Stimulated activated CD4-positive, alpha-beta T cell treated with anti-CD3 and anti-CD28 coated beads, Interleukin-1b, Interleukin-23, amount 100 ng/mL, for 48 hours (primary cell): ENCODE measurements at regions not wholly inside any gene's neighbourhood (a gene's known extent, or its start where the extent isn't known, plus 50 kb on each side); places are given as distances from the start of the nearest gene placed in this dataset.

Source experiments
- DNase-seq: peaks from one replicate; pipeline ENCODE4 v3.0.0-alpha.2; 2020

- no peak for DNase-seq
Observed at GRCh38 chr16:5557966-5558365, 460.4 kb upstream of the EEF2KMT start.

- DNase-seq, result no peak
Observed at GRCh38 chr16:5557448-5557847, 459.9 kb upstream of the EEF2KMT start.

- no peak for DNase-seq
Observed at GRCh38 chr16:5556158-5556810, 458.7 kb upstream of the EEF2KMT start.

DNA sequence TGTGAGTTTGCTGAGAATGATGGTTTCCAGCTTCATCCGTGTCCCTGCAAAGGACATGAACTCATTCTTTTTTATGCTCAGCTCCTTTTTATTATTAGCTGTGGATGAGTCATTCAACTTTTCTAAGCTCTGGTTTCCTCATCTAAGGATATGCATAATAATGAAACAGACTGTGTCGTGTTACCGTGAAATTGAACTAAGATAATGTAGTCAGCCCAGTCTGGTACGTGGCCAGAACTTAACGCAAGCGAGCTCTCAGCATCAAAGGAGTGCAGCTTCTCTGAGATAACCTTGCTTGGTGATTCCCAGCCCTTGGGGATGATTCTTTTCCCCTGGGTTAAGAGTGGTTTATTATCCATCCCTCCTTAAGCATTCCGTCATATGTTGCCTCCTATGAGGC, 454.3 kb upstream of the EEF2KMT start:
- no peak for DNase-seq

DNA sequence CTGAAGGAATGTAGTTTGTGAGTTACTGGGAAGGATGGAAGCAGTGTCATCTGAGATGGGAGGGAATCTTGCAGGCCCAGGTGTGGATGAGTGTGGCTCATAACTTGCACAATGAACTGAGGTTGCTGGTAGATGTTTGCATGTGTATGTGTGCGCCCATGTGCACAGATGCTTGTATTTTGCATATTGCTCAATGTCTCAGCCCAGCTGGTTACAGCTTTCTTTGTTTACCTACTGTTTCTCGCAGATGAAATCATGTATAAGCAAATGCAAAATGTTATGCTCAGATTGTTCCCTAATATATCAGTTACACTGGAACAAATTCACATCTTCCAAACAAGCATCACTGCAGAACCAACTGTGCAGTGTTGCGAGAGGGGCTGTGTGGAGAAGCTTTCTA, 452.2 kb upstream of the EEF2KMT start:
- DNase-seq, result no peak

DNA sequence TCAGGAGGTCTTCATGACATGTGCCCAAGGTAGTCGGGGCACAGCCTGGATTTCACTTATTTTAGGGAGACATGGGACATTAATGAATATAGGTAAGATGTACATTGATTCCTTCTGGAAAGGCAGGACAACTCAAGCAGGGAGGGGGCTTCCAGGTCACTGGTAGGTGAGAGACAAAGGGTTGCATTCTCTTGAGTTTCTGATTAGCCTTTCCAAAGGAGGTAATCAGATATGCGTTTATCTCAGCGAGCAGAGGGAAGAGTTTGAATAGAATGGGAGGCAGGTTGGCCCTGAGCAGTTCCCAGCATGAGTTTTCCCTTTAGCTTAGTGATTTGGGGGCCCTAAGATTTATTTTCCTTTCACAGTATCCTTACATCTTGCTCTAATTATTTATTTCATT, 443.8 kb upstream of the EEF2KMT start:
- no peak for DNase-seq

- DNase-seq, result no peak
Observed at GRCh38 chr16:5537347-5537746, 439.8 kb upstream of the EEF2KMT start.

GRCh38 chr16:5533321-5533888, 435.8 kb upstream of the EEF2KMT start:
- no peak for DNase-seq

GRCh38 chr16:5527817-5528216, 430.2 kb upstream of the EEF2KMT start:
- no peak for DNase-seq

DNA sequence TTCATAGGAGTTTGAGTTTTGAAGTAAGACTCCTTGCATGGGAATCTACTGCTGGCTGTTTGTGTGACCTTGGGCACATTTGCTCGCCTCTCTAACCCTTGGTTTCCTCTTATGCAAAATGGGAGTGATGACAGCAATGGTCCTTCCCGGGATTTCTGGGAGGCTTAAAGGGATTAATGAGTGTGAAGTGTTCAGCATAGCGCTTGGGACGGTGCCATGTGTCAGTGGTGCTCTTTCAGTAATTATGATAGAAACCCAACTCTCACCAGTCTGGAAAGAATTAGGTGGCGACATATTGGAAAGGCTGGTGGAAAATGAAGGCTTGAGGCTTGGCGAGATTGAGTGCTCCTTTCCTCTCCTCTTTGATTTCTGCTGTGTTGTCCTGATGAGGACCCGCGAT, 429.2 kb upstream of the EEF2KMT start:
- DNase-seq, result no peak

GRCh38 chr16:5523829-5524228, 426.2 kb upstream of the EEF2KMT start:
- DNase-seq, result no peak

GRCh38 chr16:5516115-5516514, 418.5 kb upstream of the EEF2KMT start:
- DNase-seq, result no peak

GRCh38 chr16:5512014-5512413, 414.4 kb upstream of the EEF2KMT start:
- no peak for DNase-seq

- no peak for DNase-seq
Observed at GRCh38 chr16:5510819-5511370, 413.3 kb upstream of the EEF2KMT start.

DNA sequence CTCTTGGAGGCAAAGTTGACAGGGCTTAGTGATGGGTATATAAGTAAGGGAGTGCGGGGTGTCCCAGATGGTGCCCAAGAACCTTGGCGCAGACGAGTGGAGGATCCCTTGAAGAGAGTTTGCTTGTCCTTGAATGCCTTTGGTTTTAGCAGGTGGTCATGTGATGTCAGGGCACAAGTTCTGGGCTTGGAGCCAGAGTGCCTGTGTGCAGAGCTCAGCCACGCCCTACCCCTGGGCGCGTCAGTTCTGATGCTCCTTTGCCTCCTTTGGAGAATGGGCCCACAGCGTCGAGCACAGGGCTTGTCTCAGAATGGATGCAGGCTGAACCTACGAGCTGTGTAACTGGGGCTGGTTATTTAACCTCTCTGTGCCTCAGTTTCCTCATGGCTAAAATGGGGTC, 412.2 kb upstream of the EEF2KMT start:
- DNase-seq, result no peak

DNA sequence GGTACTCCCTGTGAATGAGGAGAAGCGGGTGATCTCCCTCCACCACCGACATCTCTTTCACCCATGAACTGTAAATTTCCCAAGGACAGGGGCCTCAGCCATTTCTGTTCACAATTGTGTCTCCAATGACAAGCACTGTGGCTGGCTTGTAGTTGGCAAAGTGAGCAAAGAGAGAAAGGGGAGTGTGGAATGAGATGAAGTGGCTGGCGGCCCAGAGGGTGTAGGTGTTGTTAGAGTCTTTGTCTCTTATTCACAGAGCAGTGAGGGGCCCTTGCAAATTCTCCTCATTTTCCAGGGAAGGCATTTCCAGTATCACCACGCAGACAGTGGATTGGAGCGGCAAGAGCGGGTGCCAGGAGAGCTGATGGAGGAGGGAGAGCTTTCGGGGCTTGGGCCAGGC, 411.7 kb upstream of the EEF2KMT start:
- no peak for DNase-seq

GRCh38 chr16:5508371-5508770, 410.8 kb upstream of the EEF2KMT start:
- no peak for DNase-seq

DNA sequence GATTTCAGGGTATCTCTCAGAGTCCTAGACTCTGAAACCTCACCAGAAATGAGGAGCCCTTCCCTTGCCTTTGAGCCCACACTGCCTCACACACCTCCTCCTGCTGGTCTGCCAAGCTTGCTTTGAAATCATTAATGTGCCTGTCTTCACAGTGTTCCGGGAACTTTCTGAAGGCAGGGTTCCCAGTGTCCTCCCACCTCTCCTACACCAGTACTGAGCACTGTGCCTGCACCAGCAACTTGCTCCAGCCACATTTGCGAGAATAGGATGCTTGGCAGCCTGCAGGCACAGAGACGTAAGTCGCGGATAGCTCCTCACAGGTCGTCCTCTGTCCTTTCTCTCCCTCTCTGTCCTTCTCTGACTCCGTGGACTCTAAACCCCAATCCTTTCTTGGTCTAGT, 408.4 kb upstream of the EEF2KMT start:
- no peak for DNase-seq

GRCh38 chr16:5505091-5505887, 407.7 kb upstream of the EEF2KMT start:
- no peak for DNase-seq

- DNase-seq, result no peak
Observed at GRCh38 chr16:5504064-5504781, 406.6 kb upstream of the EEF2KMT start.

DNA sequence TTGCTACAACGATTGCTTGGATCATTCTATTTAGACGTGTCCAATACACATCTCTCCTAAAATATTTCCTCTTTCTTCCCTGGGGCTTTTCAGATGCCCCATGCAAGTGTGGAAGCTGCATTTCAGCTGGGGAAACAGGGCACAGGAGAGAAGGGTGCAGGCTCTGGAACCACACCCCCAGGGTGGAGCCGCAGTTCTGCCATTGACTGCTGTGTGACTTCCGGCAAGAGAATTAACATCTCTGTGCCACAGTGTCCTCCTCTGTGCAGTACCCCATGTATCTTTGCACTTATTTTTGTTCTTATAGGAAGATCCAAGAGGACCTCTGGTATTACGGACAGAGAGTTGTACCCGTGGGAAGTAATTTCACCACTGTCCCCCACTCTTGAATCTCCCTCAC, 405.3 kb upstream of the EEF2KMT start:
- DNase-seq, result no peak

GRCh38 chr16:5502467-5502869, 404.9 kb upstream of the EEF2KMT start:
- DNase-seq, result no peak

GRCh38 chr16:5500526-5500925, 402.9 kb upstream of the EEF2KMT start:
- no peak for DNase-seq
